ENCODE measurements at regions not wholly inside any gene's neighbourhood (a gene's known extent, or its start where the extent isn't known, plus 50 kb on each side); places are given as distances from the start of the nearest gene placed in this dataset.
"Not testable (repeated sequence)": the region's sequence is repeated elsewhere in the genome, so short reads cannot be mapped to it uniquely, and the experiment has no call there.

- no peaks in the 10 kb centered on the region for H3K9me3 Mint-ChIP-seq
- CTCF ChIA-PET = no interaction called here
- H3K27ac Mint-ChIP-seq = no peak overlapping the region
- H3K27ac ChIP-seq (ENCODE audit: low read depth, low read length) = no peak overlapping the region
- H3K4me3 Mint-ChIP-seq = no peak overlapping the region
- no peaks in the 10 kb centered on the region for H3K4me1 Mint-ChIP-seq
- H3K36me3 Mint-ChIP-seq = no peaks in the 10 kb centered on the region
- H3K27me3 Mint-ChIP-seq = peaks cover 3 to 15% of the 10 kb centered on the region in 2 donors
- H3K36me3 ChIP-seq (ENCODE audit: insufficient read depth, low read length) = no peaks in the 10 kb centered on the region
- H3K27me3 ChIP-seq (ENCODE audit: insufficient read depth, low read length, poor library complexity, severe bottlenecking) = no peaks in the 10 kb centered on the region
- H3K4me3 ChIP-seq (ENCODE audit: low read length) = no peak overlapping the region
- POLR2A ChIA-PET = no interaction called here
- no peak for DNase-seq
- no peaks in the 10 kb centered on the region for H3K4me1 ChIP-seq (ENCODE audit: insufficient read depth, low read length)
- no peaks in the 10 kb centered on the region for H3K9me3 ChIP-seq (ENCODE audit: low read length)
Observed at GRCh38 chr4:109378511-109378910, 55.1 kb upstream of the SEC24B start.

DNA sequence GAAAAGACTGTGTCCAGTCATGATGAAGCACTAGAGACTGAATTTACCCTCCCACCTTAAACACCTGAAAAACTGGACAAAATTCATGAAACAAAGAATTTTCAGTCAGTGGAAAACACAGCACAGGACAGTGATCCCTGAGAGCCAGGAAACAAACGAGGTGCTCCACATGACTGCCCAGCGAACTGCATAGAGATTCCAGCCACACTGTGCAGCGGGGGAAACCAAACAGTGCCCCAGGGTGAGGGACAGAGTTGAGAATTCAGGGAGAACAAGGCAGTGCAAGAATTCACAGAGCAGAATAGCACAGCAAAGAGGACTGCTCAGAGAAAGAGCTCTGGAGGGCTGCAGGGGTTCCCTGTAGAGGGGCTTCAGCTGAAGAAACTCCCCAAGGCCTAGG is 55.5 kb upstream of the SEC24B start:
- CTCF ChIA-PET = no interaction called here
- Mint-ChIP-seq H3K9me3 (no peaks in the 10 kb centered on the region), H3K4me3 (no peak overlapping the region)

GRCh38 chr4:109375778-109376414 is 57.7 kb upstream of the SEC24B start:
- DNase-seq = no peak
- no peaks in the 10 kb centered on the region for H3K36me3 Mint-ChIP-seq

More for the DNA sequence above, 55.5 kb upstream of the SEC24B start:
- Mint-ChIP-seq H3K36me3 (no peaks in the 10 kb centered on the region), H3K27me3 (peaks cover 6 to 20% of the 10 kb centered on the region in 2 donors), H3K27ac (no peak overlapping the region), H3K4me1 (no peaks in the 10 kb centered on the region)
- Histone ChIP-seq H3K4me1 (ENCODE audit: insufficient read depth, low read length) (no peaks in the 10 kb centered on the region), H3K9me3 (ENCODE audit: low read length) (no peaks in the 10 kb centered on the region), H3K4me3 (ENCODE audit: low read length) (no peak overlapping the region), H3K36me3 (ENCODE audit: insufficient read depth, low read length) (no peaks in the 10 kb centered on the region), H3K27ac (ENCODE audit: low read depth, low read length) (no peak overlapping the region), H3K27me3 (ENCODE audit: insufficient read depth, low read length, poor library complexity, severe bottlenecking) (no peaks in the 10 kb centered on the region)
- POLR2A ChIA-PET = no interaction called here
- DNase-seq = no peak

DNA sequence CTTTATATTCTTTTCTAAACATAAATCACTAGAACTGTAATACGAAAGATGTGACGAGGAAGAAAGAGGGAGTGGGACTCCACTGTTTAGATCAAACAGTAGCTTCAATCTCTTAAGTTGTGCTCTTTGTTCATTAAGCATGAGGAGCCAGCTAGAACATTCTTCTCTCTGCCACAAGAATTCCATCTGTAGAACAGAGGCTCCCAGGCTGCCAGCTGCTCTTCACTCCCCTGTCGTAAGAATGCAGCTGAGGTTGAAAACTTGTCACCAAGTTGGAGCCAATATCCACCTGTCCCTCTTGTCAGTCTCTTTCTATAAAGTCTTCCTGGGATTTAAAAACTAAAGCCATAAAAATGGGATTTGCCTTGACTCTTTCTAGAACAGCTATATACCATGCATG is 65.0 kb upstream of the SEC24B start:
- ChIA-PET POLR2A (no interaction called here), CTCF (no interaction called here)
- Mint-ChIP-seq H3K9me3 (peaks cover 0 to 2% (median 0%) of the 10 kb centered on the region in 5 donors), H3K27ac (no peak overlapping the region), H3K36me3 (no peaks in the 10 kb centered on the region), H3K27me3 (peaks cover 25 to 70% of the 10 kb centered on the region in 2 donors), H3K4me1 (no peaks in the 10 kb centered on the region), H3K4me3 (no peak overlapping the region)
- Histone ChIP-seq H3K9me3 (ENCODE audit: low read length) (no peaks in the 10 kb centered on the region), H3K27me3 (ENCODE audit: insufficient read depth, low read length, poor library complexity, severe bottlenecking) (no peaks in the 10 kb centered on the region), H3K4me3 (ENCODE audit: low read length) (no peak overlapping the region), H3K27ac (ENCODE audit: low read depth, low read length) (no peak overlapping the region), H3K4me1 (ENCODE audit: insufficient read depth, low read length) (no peaks in the 10 kb centered on the region), H3K36me3 (ENCODE audit: insufficient read depth, low read length) (no peaks in the 10 kb centered on the region)
- no peak for DNase-seq

More at GRCh38 chr4:109375778-109376414, 57.7 kb upstream of the SEC24B start:
- H3K27ac ChIP-seq (ENCODE audit: low read depth, low read length) = no peak overlapping the region
- H3K4me1 ChIP-seq (ENCODE audit: insufficient read depth, low read length) = no peaks in the 10 kb centered on the region
- Mint-ChIP-seq H3K9me3 (no peaks in the 10 kb centered on the region), H3K27me3 (peaks cover 16 to 37% of the 10 kb centered on the region in 2 donors), H3K27ac (no peak overlapping the region), H3K4me1 (no peaks in the 10 kb centered on the region), H3K4me3 (no peak overlapping the region)
- POLR2A ChIA-PET = no interaction called here
- no peaks in the 10 kb centered on the region for H3K27me3 ChIP-seq (ENCODE audit: insufficient read depth, low read length, poor library complexity, severe bottlenecking)
- H3K4me3 ChIP-seq (ENCODE audit: low read length) = no peak overlapping the region
- H3K9me3 ChIP-seq (ENCODE audit: low read length) = no peaks in the 10 kb centered on the region
- CTCF ChIA-PET = no interaction called here
- H3K36me3 ChIP-seq (ENCODE audit: insufficient read depth, low read length) = no peaks in the 10 kb centered on the region

GRCh38 chr4:109365939-109366338 is 63.5 kb upstream of the COL25A1 start:
- peaks cover 2 to 4% (median 2%) of the 10 kb centered on the region in 3 donors for H3K4me1 Mint-ChIP-seq
- peaks cover 2% of the 10 kb centered on the region for H3K27me3 ChIP-seq (ENCODE audit: insufficient read depth, low read length, poor library complexity, severe bottlenecking)
- H3K4me3 ChIP-seq (ENCODE audit: low read length) = no peak overlapping the region
- peaks cover 0 to 2% (median 0%) of the 10 kb centered on the region in 5 donors for H3K9me3 Mint-ChIP-seq
- H3K27ac ChIP-seq (ENCODE audit: low read depth, low read length) = no peak overlapping the region
- CTCF ChIA-PET = no interaction called here
- no peaks in the 10 kb centered on the region for H3K9me3 ChIP-seq (ENCODE audit: low read length)
- peak overlapping the region in 1 of 8 donors; percentile 40 for H3K27ac Mint-ChIP-seq
- no peaks in the 10 kb centered on the region for H3K4me1 ChIP-seq (ENCODE audit: insufficient read depth, low read length)
- POLR2A ChIA-PET = no interaction called here
- H3K36me3 ChIP-seq (ENCODE audit: insufficient read depth, low read length) = no peaks in the 10 kb centered on the region
- no peaks in the 10 kb centered on the region for H3K36me3 Mint-ChIP-seq
- DNase-seq = no peak
- H3K27me3 Mint-ChIP-seq = peaks cover 21 to 66% of the 10 kb centered on the region in 2 donors
- no peak overlapping the region for H3K4me3 Mint-ChIP-seq

DNA sequence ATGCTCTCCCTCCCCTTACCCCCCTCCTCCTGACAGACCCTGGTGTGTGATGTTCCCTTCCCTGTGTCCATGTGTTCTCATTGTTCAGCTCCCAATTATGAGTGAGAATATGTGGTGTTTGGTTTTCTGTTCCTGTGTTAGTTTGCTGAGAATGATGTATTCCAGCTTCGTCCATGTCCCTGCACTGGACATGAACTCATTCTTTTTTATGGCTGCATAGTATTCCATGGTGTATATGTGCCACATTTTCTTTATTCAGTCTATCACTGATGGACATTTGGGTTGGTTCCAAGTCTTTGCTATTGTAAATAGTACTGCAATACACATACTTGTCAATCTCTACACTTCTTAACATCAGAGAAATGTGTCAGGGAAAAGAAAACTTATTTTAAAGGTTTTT is 62.8 kb upstream of the COL25A1 start:
- H3K4me1 ChIP-seq (ENCODE audit: insufficient read depth, low read length); CTCF ChIA-PET; H3K9me3 ChIP-seq (ENCODE audit: low read length); DNase-seq; H3K4me1 Mint-ChIP-seq; H3K36me3 ChIP-seq (ENCODE audit: insufficient read depth, low read length); H3K27me3 ChIP-seq (ENCODE audit: insufficient read depth, low read length, poor library complexity, severe bottlenecking); H3K4me3 Mint-ChIP-seq; POLR2A ChIA-PET; H3K4me3 ChIP-seq (ENCODE audit: low read length); H3K27ac ChIP-seq (ENCODE audit: low read depth, low read length); H3K9me3 Mint-ChIP-seq; H3K36me3 Mint-ChIP-seq; H3K27ac Mint-ChIP-seq: not testable (repeated sequence)
- H3K27me3 Mint-ChIP-seq = peaks cover 21 to 67% of the 10 kb centered on the region in 2 donors

DNA sequence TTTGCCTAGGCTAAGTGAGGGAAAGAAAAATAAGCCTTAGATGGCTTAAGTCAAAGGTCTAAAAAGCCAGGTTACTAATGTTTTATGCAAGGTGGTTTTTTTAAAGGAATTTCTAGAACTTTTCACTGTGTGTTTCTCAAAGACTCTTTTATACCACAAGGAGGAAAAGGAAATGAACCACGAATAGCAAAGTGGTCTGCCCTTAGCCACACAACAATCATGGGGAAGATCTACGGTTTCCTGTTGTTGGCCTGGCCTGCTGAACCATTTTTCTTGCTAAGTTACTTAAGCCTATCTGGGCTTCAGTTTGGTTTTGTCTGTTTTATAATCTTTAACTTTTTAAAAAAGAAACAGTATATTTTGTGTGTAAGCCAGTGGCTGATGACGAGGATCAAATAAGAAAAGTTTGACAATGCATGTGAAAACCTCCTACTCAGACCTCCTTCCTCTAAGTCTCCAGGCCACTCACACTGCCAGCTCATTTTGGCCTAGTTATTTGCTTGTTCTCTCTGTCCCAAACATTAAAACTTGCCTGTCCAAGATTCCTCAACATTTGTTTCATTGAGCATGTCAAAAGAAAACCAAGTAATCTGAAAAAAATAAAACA is 56.7 kb upstream of the COL25A1 start:
- peak in 2 of 5 donors; percentile 42 to 43 for DNase-seq
- H3K9me3 Mint-ChIP-seq = no peaks in the 10 kb centered on the region
- Histone ChIP-seq H3K36me3 (ENCODE audit: insufficient read depth, low read length) (no peaks in the 10 kb centered on the region), H3K4me1 (ENCODE audit: insufficient read depth, low read length) (peaks cover 23% of the 10 kb centered on the region), H3K9me3 (ENCODE audit: low read length) (no peaks in the 10 kb centered on the region), H3K4me3 (ENCODE audit: low read length) (no peak overlapping the region), H3K27me3 (ENCODE audit: insufficient read depth, low read length, poor library complexity, severe bottlenecking) (peaks cover 4% of the 10 kb centered on the region), H3K27ac (ENCODE audit: low read depth, low read length) (no peak overlapping the region)
- peaks cover 33 to 42% (median 38%) of the 10 kb centered on the region in 3 donors for H3K4me1 Mint-ChIP-seq
- H3K4me3 Mint-ChIP-seq = peak overlapping the region in 6 of 7 donors; percentile 39 to 72 (median 57)
- H3K27me3 Mint-ChIP-seq = peaks cover 33 to 69% of the 10 kb centered on the region in 2 donors
- ChIA-PET POLR2A (no interaction called here), CTCF (no interaction called here)
- H3K27ac Mint-ChIP-seq = peak overlapping the region in 7 of 8 donors; percentile 7 to 81 (median 17)
- no peaks in the 10 kb centered on the region for H3K36me3 Mint-ChIP-seq

DNA sequence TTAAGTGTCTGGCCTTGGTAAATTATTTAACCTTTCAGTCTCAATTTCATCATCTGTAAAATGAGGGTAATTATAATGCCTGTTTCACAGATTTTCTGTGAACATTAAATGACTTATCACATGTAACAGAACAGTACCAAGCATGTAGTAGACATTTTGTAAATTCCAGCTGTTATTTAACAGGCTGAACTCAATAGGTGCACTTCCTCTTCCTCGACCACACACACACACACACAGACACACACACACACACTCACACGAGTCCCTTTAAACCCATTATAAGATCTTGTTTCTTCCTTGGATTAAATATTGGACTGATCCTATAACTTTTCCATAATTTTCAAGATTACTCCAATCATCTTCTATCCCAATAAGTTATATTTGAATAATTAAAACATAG is 53.4 kb upstream of the COL25A1 start:
- POLR2A ChIA-PET = no interaction called here
- H3K4me3 Mint-ChIP-seq = no peak overlapping the region
- Histone ChIP-seq H3K27me3 (ENCODE audit: insufficient read depth, low read length, poor library complexity, severe bottlenecking) (peaks cover 1% of the 10 kb centered on the region), H3K27ac (ENCODE audit: low read depth, low read length) (no peak overlapping the region), H3K9me3 (ENCODE audit: low read length) (no peaks in the 10 kb centered on the region), H3K36me3 (ENCODE audit: insufficient read depth, low read length) (no peaks in the 10 kb centered on the region), H3K4me1 (ENCODE audit: insufficient read depth, low read length) (peaks cover 23% of the 10 kb centered on the region), H3K4me3 (ENCODE audit: low read length) (no peak overlapping the region)
- no peaks in the 10 kb centered on the region for H3K36me3 Mint-ChIP-seq
- H3K9me3 Mint-ChIP-seq = no peaks in the 10 kb centered on the region
- H3K27me3 Mint-ChIP-seq = peaks cover 30 to 58% of the 10 kb centered on the region in 2 donors
- peaks cover 30 to 40% (median 33%) of the 10 kb centered on the region in 3 donors for H3K4me1 Mint-ChIP-seq
- DNase-seq = no peak
- CTCF ChIA-PET = no interaction called here
- no peak overlapping the region for H3K27ac Mint-ChIP-seq

All from CD8-positive, alpha-beta memory T cell (primary cell).